ENCODE measurements at regions not wholly inside any gene's neighbourhood (a gene's known extent, or its start where the extent isn't known, plus 50 kb on each side); places are given as distances from the start of the nearest gene placed in this dataset.

- peaks cover 30 to 42% of the 10 kb centered on the region in 2 experiments for H3K27me3 ChIP-seq (ENCODE audit: control insufficient read depth in 2 of 2, insufficient read depth in 2 of 2, low read length in 2 of 2)
- no peak overlapping the region for H3K4me2 ChIP-seq (ENCODE audit: insufficient read depth, low read length)
- no peaks in the 10 kb centered on the region for H3K9me1 ChIP-seq (ENCODE audit: control insufficient read depth, insufficient read depth, low read length)
- 6% methylated on average over 4 of the region's 4 CpGs for WGBS (ENCODE audit: insufficient coverage, low coverage, missing lambda C conversion rate)
- no peak overlapping the region for H3K27ac ChIP-seq (ENCODE audit: extremely low read depth, low read depth, low read length)
- CTCF ChIA-PET (ENCODE audit: low intra/inter-chr PET ratio) = interaction anchor here (0.7 kb wide), 1 partner anchor 194 kb away, joined by 3 read pairs; no protein-coding TSS in a partner anchor
- H3K4me3 ChIP-seq = no peak overlapping the region
- H2AFZ ChIP-seq (ENCODE audit: low read depth, low read length) = no peak overlapping the region
- ATAC-seq = no peak
- FAIRE-seq = no peak
- no peak for DNase-seq (ENCODE audit: extremely low read depth in 1 of 4, low spot score in 3 of 4)
- no peak overlapping the region for H3K9ac ChIP-seq (ENCODE audit: insufficient read depth in 1 of 2, low read depth in 2 of 2, low read length in 2 of 2)
- H3K79me2 ChIP-seq (ENCODE audit: control insufficient read depth, insufficient read depth, low read length) = no peaks in the 10 kb centered on the region
- BruUV-seq (replicated peaks) = no TSS peak
- no peaks in the 10 kb centered on the region for H3K36me3 ChIP-seq (ENCODE audit: control insufficient read depth, insufficient read depth, low read length)
- no peaks in the 10 kb centered on the region for H3K9me3 ChIP-seq (replicated peaks; ENCODE audit: control insufficient read depth, insufficient read depth, low read depth, low read length)
- POLR2A ChIA-PET = interaction anchor here (1.7 to 2.0 kb wide), 3 partner anchors 10 to 20 kb away, joined by 4 to 6 read pairs (median 6); no protein-coding TSS in a partner anchor
- intact Hi-C loops (cut with micrococcal nuclease) (no loop called here), in situ Hi-C loops (cut with MboI) (no loop called here)
- no peaks in the 10 kb centered on the region for H3K4me1 ChIP-seq (replicated peaks in 1 of 2; ENCODE audit: control insufficient read depth in 2 of 2, insufficient read depth in 2 of 2, low read length in 2 of 2)
- H4K20me1 ChIP-seq (replicated peaks; ENCODE audit: control insufficient read depth, insufficient read depth, low read length) = no peaks in the 10 kb centered on the region
- TF ChIP-seq ZNF316 (IDR thresholded peaks at IDR 0.05) (no peak), EP300 (IDR thresholded peaks at IDR 0.05; ENCODE audit: low read length) (no peak), CBFA2T2 (conservative IDR thresholded peaks at IDR 0.05) (no peak), ZBTB5 (IDR thresholded peaks at IDR 0.05) (no peak), DPF2 (IDR thresholded peaks at IDR 0.05) (no peak), TCF7L2 (IDR thresholded peaks at IDR 0.05; ENCODE audit: low read depth, low read length) (no peak), SIX5 (IDR thresholded peaks at IDR 0.05; ENCODE audit: borderline replicate concordance in 1 of 2, insufficient read depth in 1 of 2, low read depth in 1 of 2, low read length in 2 of 2) (no peak), PCBP1 (IDR thresholded peaks at IDR 0.05; ENCODE audit: low read depth, low read length, poor library complexity, severe bottlenecking) (no peak), MEIS2 (IDR thresholded peaks at IDR 0.05; ENCODE audit: partially characterized antibody) (no peak), KAT2B (IDR thresholded peaks at IDR 0.05; ENCODE audit: low read depth, low read length) (no peak), E2F4 (CRISPR knock-in tag; IDR thresholded peaks at IDR 0.05; ENCODE audit: low read depth) (no peak), DDX20 (tag; IDR thresholded peaks at IDR 0.05; ENCODE audit: low read depth) (no peak), POLR2AphosphoS2 (IDR thresholded peaks at IDR 0.05; ENCODE audit: low read length) (no peak), SRSF7 (optimal IDR thresholded peaks at IDR 0.05; ENCODE audit: low read depth, low read length) (no peak), TSHZ1 (CRISPR knock-in tag; IDR thresholded peaks at IDR 0.05) (no peak)
These were observed 168.9 kb downstream of the SNX10 start for GRCh38 chr7:26460351-26461085.

Data from K562 (cell line).